Mesothelial cell of epicardium (in vitro differentiated cells): ENCODE measurements at regions not wholly inside any gene's neighbourhood (a gene's known extent, or its start where the extent isn't known, plus 50 kb on each side); places are given as distances from the start of the nearest gene placed in this dataset.

Experiments used
- DNase-seq, 2 experiments: peaks; one replicate each; pipeline ENCODE4 v3.0.0; 2021; ENCODE audit warnings: low spot score in 2 of 2; ENCODE audit not compliant: unreplicated experiment in 2 of 2
- H3K27ac Mint-ChIP-seq: 2 replicates; pipeline ENCODE4 v1.8.0; 2021; ENCODE audit warnings: mixed read lengths
- H3K27me3 Mint-ChIP-seq: 2 replicates; pipeline ENCODE4 v1.8.0; 2021; ENCODE audit warnings: low read depth, mixed read lengths
- H3K36me3 Mint-ChIP-seq: 2 replicates; pipeline ENCODE4 v1.8.0; 2021; ENCODE audit warnings: mixed read lengths
- H3K4me1 Mint-ChIP-seq: 2 replicates; pipeline ENCODE4 v1.8.0; 2021; ENCODE audit warnings: mixed read lengths
- H3K4me3 Mint-ChIP-seq: 2 replicates; pipeline ENCODE4 v1.8.0; 2021; ENCODE audit warnings: mild to moderate bottlenecking, moderate library complexity, mixed read lengths
- H3K9me3 Mint-ChIP-seq: 2 replicates; pipeline ENCODE4 v1.8.0; 2021; ENCODE audit warnings: mixed read lengths
- CTCF ChIP-seq: fragments of 200-600 bp; sonication (generic); IDR thresholded peaks from one replicate; pipeline ENCODE4 v1.5.0; 2021; ENCODE audit warnings: antibody characterized with exemption; ENCODE audit not compliant: unreplicated experiment

- Mint-ChIP-seq H3K36me3 (no peaks in the 10 kb centered on the region), H3K4me3 (no peak overlapping the region), H3K9me3 (no peaks in the 10 kb centered on the region), H3K4me1 (peaks cover 1% of the 10 kb centered on the region), H3K27me3 (no peaks in the 10 kb centered on the region), H3K27ac (no peak overlapping the region)
- no peak for DNase-seq
- TF ChIP-seq CTCF, result no peak
Observed at GRCh38 chr2:239482778-239483712, 82.2 kb upstream of the HDAC4 start.

- no peaks in the 10 kb centered on the region for H3K36me3 Mint-ChIP-seq
- TF ChIP-seq CTCF, result no peak
Observed at GRCh38 chr2:239479471-239479870, 78.7 kb upstream of the HDAC4 start.

GRCh38 chr2:239477591-239477990 lies 76.8 kb upstream of the HDAC4 start:
- Mint-ChIP-seq H3K27me3 (peaks cover 13% of the 10 kb centered on the region), H3K36me3 (no peaks in the 10 kb centered on the region), H3K4me1 (no peaks in the 10 kb centered on the region), H3K9me3 (no peaks in the 10 kb centered on the region), H3K4me3 (no peak overlapping the region), H3K27ac (no peak overlapping the region)
- no peak for DNase-seq
- no peak for TF ChIP-seq CTCF

More at GRCh38 chr2:239479471-239479870, 78.7 kb upstream of the HDAC4 start:
- peaks cover 1% of the 10 kb centered on the region for H3K4me1 Mint-ChIP-seq
- no peak overlapping the region for H3K4me3 Mint-ChIP-seq
- no peak for DNase-seq
- H3K9me3 Mint-ChIP-seq, result no peaks in the 10 kb centered on the region
- H3K27ac Mint-ChIP-seq, result no peak overlapping the region
- peaks cover under 1% of the 10 kb centered on the region for H3K27me3 Mint-ChIP-seq

GRCh38 chr2:239476757-239477585 lies 76.2 kb upstream of the HDAC4 start:
- Mint-ChIP-seq H3K27ac (no peak overlapping the region), H3K36me3 (no peaks in the 10 kb centered on the region), H3K4me1 (no peaks in the 10 kb centered on the region), H3K27me3 (peaks cover 18% of the 10 kb centered on the region), H3K4me3 (no peak overlapping the region), H3K9me3 (no peaks in the 10 kb centered on the region)
- no peak for TF ChIP-seq CTCF
- DNase-seq, result no peak

GRCh38 chr2:239476029-239476756 lies 75.4 kb upstream of the HDAC4 start:
- DNase-seq, result no peak
- Mint-ChIP-seq H3K4me3 (no peak overlapping the region), H3K27me3 (peaks cover 18% of the 10 kb centered on the region), H3K36me3 (no peaks in the 10 kb centered on the region), H3K9me3 (no peaks in the 10 kb centered on the region), H3K4me1 (no peaks in the 10 kb centered on the region), H3K27ac (no peak overlapping the region)
- no peak for TF ChIP-seq CTCF
